NOMO-1 (cell line): ENCODE measurements at regions not wholly inside any gene's neighbourhood (a gene's known extent, or its start where the extent isn't known, plus 50 kb on each side); places are given as distances from the start of the nearest gene placed in this dataset.
A peak's percentile ranks its signal among the peaks of the same experiment; 100 is the strongest.

ENCODE experiments used
- DNase-seq, 2 experiments: peaks; one replicate each; lab custom pipeline; 2025; ENCODE audit not compliant: unreplicated experiment in 2 of 2; lab: John Stamatoyannopoulos, UW

DNA sequence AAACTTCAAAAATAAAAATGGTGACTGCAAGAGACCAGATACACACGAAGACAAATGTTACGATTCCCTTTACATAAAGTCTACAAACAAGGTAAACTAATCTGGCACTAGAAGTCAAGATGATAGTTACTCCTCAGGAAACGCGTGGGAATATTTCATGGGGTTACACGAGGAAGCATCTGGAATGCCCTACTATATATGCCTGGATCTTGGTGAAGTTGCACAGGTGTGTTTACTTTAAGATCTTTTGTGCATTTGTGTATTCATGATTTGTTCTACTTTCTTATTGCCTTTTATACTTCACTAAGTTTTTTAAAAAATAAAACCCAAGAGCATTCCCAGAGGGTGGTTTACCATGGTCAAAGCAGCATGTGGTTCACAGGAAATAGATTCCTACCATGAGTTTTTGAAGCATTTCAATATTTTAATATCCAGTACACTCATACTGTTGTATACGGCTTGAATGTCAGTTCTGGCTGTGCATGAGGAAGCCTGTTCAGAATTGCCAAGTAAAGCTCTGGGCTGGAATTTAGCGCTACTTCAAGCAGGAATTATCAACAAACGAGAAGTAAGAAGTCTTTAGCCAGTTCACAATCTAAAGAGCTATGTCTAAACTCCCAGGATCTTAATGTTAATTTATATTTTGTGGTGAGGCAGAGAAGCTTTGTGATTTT lies 239.8 kb upstream of the KLHL1 start:
- DNase-seq = no peak

DNA sequence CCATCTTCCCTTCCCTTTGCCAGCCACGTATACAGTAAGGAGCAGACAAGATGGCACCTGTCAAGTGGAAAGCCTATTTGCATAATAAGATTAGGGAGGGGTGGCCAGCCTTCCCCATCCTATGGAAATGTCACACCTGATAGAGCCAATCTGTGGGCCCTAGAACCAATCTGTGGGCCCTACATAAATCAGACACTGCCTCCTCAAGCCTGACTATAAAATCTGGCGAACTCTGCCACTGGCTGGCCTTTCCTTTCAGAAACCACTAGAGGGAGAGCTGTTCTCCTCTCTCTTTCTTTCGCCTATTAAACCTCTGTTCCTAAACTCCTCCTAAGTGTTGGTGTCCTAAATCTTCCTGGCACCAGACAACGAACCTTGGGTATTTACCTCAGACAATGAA lies 231.5 kb upstream of the KLHL1 start:
- no peak for DNase-seq

- DNase-seq = no peak
Observed at GRCh38 chr13:70338609-70339008, 230.4 kb upstream of the KLHL1 start.

DNA sequence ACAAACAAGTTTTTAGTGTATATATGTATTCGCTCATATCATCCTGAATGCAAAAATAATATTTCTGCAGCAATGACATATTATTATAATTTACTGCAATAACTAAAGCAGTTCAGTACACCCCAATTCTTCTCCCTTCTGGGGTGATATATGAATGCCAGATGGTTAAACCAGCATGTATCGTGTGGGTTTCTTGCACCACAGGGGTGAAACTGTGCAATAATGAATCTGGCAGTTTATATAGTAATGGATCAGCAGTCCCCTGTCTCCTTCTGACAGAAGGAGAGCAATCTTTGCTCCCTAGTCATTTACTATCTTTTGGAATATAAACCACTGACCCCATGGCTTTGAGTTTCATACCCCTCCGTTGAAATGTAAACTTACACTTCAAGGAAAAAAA lies 228.6 kb upstream of the KLHL1 start:
- no peak for DNase-seq

DNA sequence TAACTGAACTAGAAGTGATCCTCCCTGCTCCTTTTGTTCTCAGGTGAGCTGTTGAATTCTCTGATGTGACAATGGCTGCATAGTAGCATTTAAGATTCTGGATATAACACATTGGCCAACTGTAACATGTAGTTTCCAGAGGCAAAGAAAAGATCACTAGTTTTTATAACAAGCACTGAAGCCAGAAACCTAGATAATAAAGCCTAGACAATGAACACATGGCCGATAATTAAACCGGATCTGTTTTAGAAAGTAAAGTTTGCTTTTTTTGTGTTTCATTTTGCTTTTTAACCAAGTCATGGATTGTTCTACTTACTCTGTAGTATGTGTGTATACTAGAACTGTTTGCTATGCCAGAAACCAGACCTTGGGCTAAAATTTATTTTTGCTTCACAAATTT lies 225.5 kb upstream of the KLHL1 start:
- DNase-seq = no peak

- no peak for DNase-seq
Observed at GRCh38 chr13:70330697-70331361, 222.6 kb upstream of the KLHL1 start.

GRCh38 chr13:70324519-70324918 lies 216.3 kb upstream of the KLHL1 start:
- DNase-seq = no peak

GRCh38 chr13:70311191-70311590 lies 202.9 kb upstream of the KLHL1 start:
- no peak for DNase-seq

- peak in 1 of 2 experiments; percentile 1 for DNase-seq
Observed at GRCh38 chr13:70310396-70311119, 202.3 kb upstream of the KLHL1 start.

DNA sequence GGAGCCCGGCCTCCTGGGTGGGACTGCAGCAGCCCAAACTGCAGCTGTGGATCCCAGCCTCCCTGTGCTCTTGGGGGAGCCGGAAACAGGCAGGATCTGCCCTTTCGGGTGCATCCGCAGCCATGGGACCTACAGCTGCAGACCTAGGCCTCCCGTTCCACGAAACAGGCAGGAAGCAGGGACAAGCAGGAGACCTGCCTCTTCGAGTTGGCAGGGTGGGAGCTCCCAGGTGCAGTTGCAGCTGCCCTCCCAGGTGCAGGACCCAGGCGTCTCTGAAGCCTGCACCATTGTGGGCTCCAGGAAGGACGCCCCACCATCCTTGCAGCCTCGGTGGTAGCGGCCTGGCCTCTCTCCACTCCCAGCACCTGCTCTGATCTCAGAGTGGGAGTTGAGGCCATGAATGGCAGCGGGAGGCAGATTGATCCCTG lies 189.0 kb upstream of the KLHL1 start:
- DNase-seq = no peak

- DNase-seq = no peak
Observed at GRCh38 chr13:70284371-70284770, 176.1 kb upstream of the KLHL1 start.

DNA sequence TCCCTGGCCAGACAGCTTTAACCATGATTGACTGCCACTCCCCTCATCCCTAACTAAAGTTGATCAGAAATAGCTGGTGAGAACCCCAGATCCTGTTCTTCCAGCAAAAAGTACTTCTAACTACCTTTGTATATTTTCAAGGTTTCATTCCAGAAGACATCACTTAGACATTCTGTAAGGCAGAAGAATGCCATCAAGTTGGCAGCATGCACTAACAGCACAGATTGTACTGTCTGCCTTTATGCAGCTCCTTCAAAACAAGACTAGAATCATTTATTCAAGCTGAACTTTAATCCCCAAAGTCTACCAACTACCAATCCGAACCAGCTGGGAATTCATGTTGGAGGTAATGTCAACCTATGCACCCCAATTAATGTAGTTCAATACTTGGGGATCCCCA lies 167.6 kb upstream of the KLHL1 start:
- no peak for DNase-seq

- no peak for DNase-seq
Observed at GRCh38 chr13:70255406-70255991, 147.2 kb upstream of the KLHL1 start.

- DNase-seq = no peak
Observed at GRCh38 chr13:70253834-70254233, 145.6 kb upstream of the KLHL1 start.

DNA sequence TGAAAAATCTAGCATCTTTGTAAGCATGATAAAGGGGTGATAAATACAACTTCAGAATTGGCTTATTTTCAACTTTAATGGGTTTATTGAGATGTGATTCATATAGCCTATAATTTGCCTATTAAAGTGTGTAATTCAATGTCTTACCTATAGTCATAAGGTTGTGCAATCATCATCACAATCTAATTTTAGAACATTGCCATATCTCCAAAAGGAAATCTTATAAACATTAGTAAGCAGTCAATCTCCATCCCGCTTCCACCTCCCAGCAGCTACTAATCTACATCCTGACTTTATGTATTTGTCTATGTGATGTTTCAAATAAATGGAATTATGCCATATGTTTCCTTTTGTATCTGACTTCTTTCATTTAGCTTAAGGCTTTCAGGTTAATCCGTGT lies 145.2 kb upstream of the KLHL1 start:
- DNase-seq = no peak

GRCh38 chr13:70249332-70250064 lies 141.2 kb upstream of the KLHL1 start:
- DNase-seq = no peak

DNA sequence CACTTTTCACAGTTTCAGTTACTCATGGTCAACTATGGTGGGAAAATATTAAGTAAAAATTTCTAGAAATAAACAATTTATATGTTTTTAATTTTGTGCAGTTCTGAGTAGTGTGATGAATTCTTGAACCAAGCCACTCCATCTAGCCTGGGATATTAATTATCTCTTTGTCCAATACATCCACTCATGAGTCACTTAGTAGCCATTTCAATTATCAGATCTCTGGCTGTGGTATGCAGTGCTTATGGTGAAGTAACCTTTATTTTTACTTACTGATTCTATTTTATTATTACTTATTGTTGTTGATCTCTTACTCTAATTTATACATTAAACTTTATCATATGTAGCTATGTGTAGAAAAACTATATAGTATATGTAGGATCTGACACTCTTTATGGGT lies 128.9 kb upstream of the KLHL1 start:
- no peak for DNase-seq

GRCh38 chr13:70235565-70235964 lies 127.3 kb upstream of the KLHL1 start:
- no peak for DNase-seq

GRCh38 chr13:70223911-70224310 lies 115.7 kb upstream of the KLHL1 start:
- no peak for DNase-seq

DNA sequence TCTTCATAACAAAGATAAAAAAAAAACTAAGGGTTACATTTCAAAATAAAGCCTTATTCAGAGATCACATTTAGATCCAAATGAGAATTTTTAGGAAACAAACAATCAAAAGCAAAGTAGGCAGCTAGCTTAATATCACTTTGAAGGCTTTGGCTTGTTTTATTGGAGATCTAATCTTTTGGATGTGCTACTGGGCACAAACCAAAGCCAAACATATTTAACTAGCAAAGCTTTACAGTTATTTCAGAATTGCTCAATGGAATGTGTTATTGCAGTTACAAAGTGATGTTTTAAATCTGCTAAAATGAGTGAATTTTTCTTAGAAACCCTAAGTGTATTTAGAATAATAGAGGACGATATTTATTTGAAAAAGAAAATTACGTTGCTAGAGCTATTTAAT lies 114.7 kb upstream of the KLHL1 start:
- no peak for DNase-seq

- DNase-seq = no peak
Observed at GRCh38 chr13:70218618-70219017, 110.4 kb upstream of the KLHL1 start.
